ENCODE measurements at regions not wholly inside any gene's neighbourhood (a gene's known extent, or its start where the extent isn't known, plus 50 kb on each side); places are given as distances from the start of the nearest gene placed in this dataset.
A peak's percentile ranks its signal among the peaks of the same experiment; 100 is the strongest.

GRCh38 chr3:151983538-151983937, 110.1 kb downstream of the SUCNR1 start:
- Histone ChIP-seq H3K36me3 (no peaks in the 10 kb centered on the region), H3K9me3 (no peaks in the 10 kb centered on the region; the same call in 1 of the 2 replicates), H3K27me3 (no peaks in the 10 kb centered on the region), H3K4me3 (no peak overlapping the region)
- no peak for DNase-seq

GRCh38 chr3:151985787-151986430, 112.5 kb downstream of the SUCNR1 start:
- Histone ChIP-seq H3K36me3 (no peaks in the 10 kb centered on the region), H3K27me3 (no peaks in the 10 kb centered on the region), H3K4me3 (no peak overlapping the region), H3K9me3 (no peaks in the 10 kb centered on the region; the same call in 1 of the 2 replicates)
- no peak for DNase-seq

- no peaks in the 10 kb centered on the region for H3K36me3 ChIP-seq
- no peaks in the 10 kb centered on the region for H3K27me3 ChIP-seq
- no peak overlapping the region for H3K4me3 ChIP-seq
- no peaks in the 10 kb centered on the region; the same call in 1 of the 2 replicates for H3K9me3 ChIP-seq
- DNase-seq = no peak
Observed at GRCh38 chr3:151987893-151988292, 114.5 kb downstream of the SUCNR1 start.

GRCh38 chr3:151989621-151990020, 116.2 kb downstream of the SUCNR1 start:
- no peaks in the 10 kb centered on the region for H3K36me3 ChIP-seq
- no peak for DNase-seq
- H3K9me3 ChIP-seq = no peaks in the 10 kb centered on the region
- no peak overlapping the region for H3K4me3 ChIP-seq
- H3K27me3 ChIP-seq = no peaks in the 10 kb centered on the region

GRCh38 chr3:151990696-151991376, 117.4 kb downstream of the SUCNR1 start:
- Histone ChIP-seq H3K27me3 (no peaks in the 10 kb centered on the region), H3K9me3 (no peaks in the 10 kb centered on the region), H3K36me3 (no peaks in the 10 kb centered on the region), H3K4me3 (no peak overlapping the region)
- no peak for DNase-seq

- H3K36me3 ChIP-seq = no peaks in the 10 kb centered on the region
Observed at GRCh38 chr3:151992326-151993041, 119.0 kb downstream of the SUCNR1 start.

GRCh38 chr3:151995091-151995490, 121.6 kb downstream of the SUCNR1 start:
- Histone ChIP-seq H3K36me3 (no peaks in the 10 kb centered on the region), H3K9me3 (no peaks in the 10 kb centered on the region), H3K27me3 (no peaks in the 10 kb centered on the region), H3K4me3 (no peak overlapping the region)
- no peak for DNase-seq

More at GRCh38 chr3:151992326-151993041, 119.0 kb downstream of the SUCNR1 start:
- H3K4me3 ChIP-seq = no peak overlapping the region
- H3K9me3 ChIP-seq = no peaks in the 10 kb centered on the region
- H3K27me3 ChIP-seq = no peaks in the 10 kb centered on the region
- no peak for DNase-seq

GRCh38 chr3:151998744-151999143, 125.3 kb downstream of the SUCNR1 start:
- no peak for DNase-seq
- Histone ChIP-seq H3K27me3 (no peaks in the 10 kb centered on the region), H3K36me3 (no peaks in the 10 kb centered on the region), H3K9me3 (no peaks in the 10 kb centered on the region), H3K4me3 (no peak overlapping the region)

GRCh38 chr3:151999936-152000335, 126.5 kb downstream of the SUCNR1 start:
- no peaks in the 10 kb centered on the region for H3K36me3 ChIP-seq
- H3K9me3 ChIP-seq = no peaks in the 10 kb centered on the region
- DNase-seq = no peak
- no peaks in the 10 kb centered on the region for H3K27me3 ChIP-seq
- no peak overlapping the region for H3K4me3 ChIP-seq

GRCh38 chr3:152011812-152012735, 138.6 kb downstream of the SUCNR1 start:
- Histone ChIP-seq H3K4me3 (no peak overlapping the region), H3K9me3 (no peaks in the 10 kb centered on the region), H3K36me3 (no peaks in the 10 kb centered on the region), H3K27me3 (no peaks in the 10 kb centered on the region)
- DNase-seq = no peak

- Histone ChIP-seq H3K27me3 (no peaks in the 10 kb centered on the region), H3K9me3 (peaks cover 2% of the 10 kb centered on the region; the same call in 1 of the 2 replicates), H3K4me3 (no peak overlapping the region), H3K36me3 (no peaks in the 10 kb centered on the region)
- DNase-seq = no peak
Observed at GRCh38 chr3:152019508-152019907, 146.1 kb downstream of the SUCNR1 start.

- Histone ChIP-seq H3K9me3 (peaks cover 2% of the 10 kb centered on the region; the same call in 1 of the 2 replicates), H3K27me3 (no peaks in the 10 kb centered on the region), H3K4me3 (no peak overlapping the region), H3K36me3 (peaks cover 2% of the 10 kb centered on the region; the same call in 1 of the 2 replicates)
- DNase-seq = peak; percentile 95
Observed at GRCh38 chr3:152021951-152022461, 148.6 kb downstream of the SUCNR1 start.

- Histone ChIP-seq H3K4me3 (no peak overlapping the region), H3K27me3 (no peaks in the 10 kb centered on the region), H3K9me3 (no peaks in the 10 kb centered on the region), H3K36me3 (peaks cover 6% of the 10 kb centered on the region)
- peak; percentile 26 for DNase-seq
Observed at GRCh38 chr3:152026033-152026556, 152.7 kb downstream of the SUCNR1 start.

- no peak for DNase-seq
- H3K27me3 ChIP-seq = no peaks in the 10 kb centered on the region
- no peak overlapping the region for H3K4me3 ChIP-seq
- H3K9me3 ChIP-seq = no peaks in the 10 kb centered on the region
- H3K36me3 ChIP-seq = peaks cover 4% of the 10 kb centered on the region
Observed at GRCh38 chr3:152030320-152030719, 156.9 kb downstream of the SUCNR1 start.

GRCh38 chr3:152031321-152031720, 157.9 kb downstream of the SUCNR1 start:
- Histone ChIP-seq H3K36me3 (peaks cover 4% of the 10 kb centered on the region; the same call in 1 of the 2 replicates), H3K9me3 (no peaks in the 10 kb centered on the region), H3K27me3 (no peaks in the 10 kb centered on the region), H3K4me3 (no peak overlapping the region)
- no peak for DNase-seq

- no peaks in the 10 kb centered on the region for H3K36me3 ChIP-seq
- DNase-seq = no peak
- peaks cover 5% of the 10 kb centered on the region for H3K9me3 ChIP-seq
- H3K4me3 ChIP-seq = no peak overlapping the region
- no peaks in the 10 kb centered on the region for H3K27me3 ChIP-seq
Observed at GRCh38 chr3:152037297-152037696, 163.9 kb downstream of the SUCNR1 start.

Measured in MG63 (cell line).